ENCODE measurements at regions not wholly inside any gene's neighbourhood (a gene's known extent, or its start where the extent isn't known, plus 50 kb on each side); places are given as distances from the start of the nearest gene placed in this dataset.
"Not testable (repeated sequence)": the region's sequence is repeated elsewhere in the genome, so short reads cannot be mapped to it uniquely, and the experiment has no call there.

DNA sequence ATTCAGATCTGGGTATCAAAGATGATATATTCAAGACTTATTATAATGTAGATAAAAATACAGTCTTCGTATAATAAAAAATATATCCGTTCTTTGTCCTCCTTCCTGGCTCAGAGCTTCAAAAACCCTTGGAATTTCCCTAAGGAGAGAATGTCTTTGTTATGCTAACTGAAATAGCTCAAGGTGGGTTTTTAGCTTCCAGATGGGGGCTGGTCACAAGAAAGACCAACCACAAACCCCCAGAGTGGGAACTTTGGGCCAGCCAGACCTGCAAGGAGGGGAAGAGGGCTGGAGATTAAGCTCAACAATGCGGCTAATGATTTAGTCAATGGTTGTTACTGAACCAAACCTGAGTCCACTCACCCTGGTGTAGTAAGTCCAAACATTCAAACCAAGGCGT lies 196.4 kb downstream of the SDHAF3 start (continued):
- TF ChIP-seq, protein P1, sequence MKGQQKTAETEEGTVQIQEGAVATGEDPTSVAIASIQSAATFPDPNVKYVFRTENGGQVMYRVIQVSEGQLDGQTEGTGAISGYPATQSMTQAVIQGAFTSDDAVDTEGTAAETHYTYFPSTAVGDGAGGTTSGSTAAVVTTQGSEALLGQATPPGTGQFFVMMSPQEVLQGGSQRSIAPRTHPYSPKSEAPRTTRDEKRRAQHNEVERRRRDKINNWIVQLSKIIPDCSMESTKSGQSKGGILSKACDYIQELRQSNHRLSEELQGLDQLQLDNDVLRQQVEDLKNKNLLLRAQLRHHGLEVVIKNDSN (IDR thresholded peaks at IDR 0.05; ENCODE audit: borderline replicate concordance, extremely low read length, insufficient read depth, low read depth, low read length): no peak
- no peak for TF ChIP-seq EZH2 (IDR thresholded peaks at IDR 0.05; ENCODE audit: borderline replicate concordance, control insufficient read depth, low read depth, low read length)
- no peak for TF ChIP-seq PAX8 (IDR thresholded peaks at IDR 0.05)
- TF ChIP-seq POLR2A (IDR thresholded peaks at IDR 0.05; ENCODE audit: low read depth, low read length): no peak
- TF ChIP-seq CEBPB (IDR thresholded peaks at IDR 0.05; ENCODE audit: borderline replicate concordance in 1 of 2, low read depth in 2 of 2, low read length in 2 of 2): no peak

DNA sequence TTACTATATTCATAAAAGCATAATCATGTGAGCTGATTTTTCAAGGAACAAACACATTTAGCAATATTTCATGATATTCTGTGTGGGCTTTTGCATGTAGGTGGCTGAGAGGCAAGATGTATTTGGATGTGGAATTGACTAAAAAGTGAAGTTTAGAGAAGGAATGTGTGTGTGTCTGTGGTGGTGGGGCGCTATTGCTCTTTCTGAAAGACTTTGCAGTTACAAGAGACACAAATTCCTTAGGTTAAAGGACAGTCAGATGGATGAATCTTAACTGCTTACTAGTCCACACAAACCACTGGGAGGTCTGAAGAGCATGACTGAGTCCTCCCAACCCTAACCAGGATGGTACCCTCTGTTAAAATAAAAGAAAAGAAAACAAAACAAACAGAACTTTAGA lies 200.1 kb downstream of the SDHAF3 start:
- Histone ChIP-seq H3K79me2 (ENCODE audit: control insufficient read depth, insufficient read depth, low read length) (no peaks in the 10 kb centered on the region), H3K36me3 (ENCODE audit: control insufficient read depth in 2 of 2, insufficient read depth in 2 of 2, low read length in 1 of 2) (no peaks in the 10 kb centered on the region), H3K27ac (ENCODE audit: control insufficient read depth, insufficient read depth) (no peak overlapping the region), H4K20me1 (ENCODE audit: control insufficient read depth, insufficient read depth) (no peaks in the 10 kb centered on the region), H3K4me3 (no peak overlapping the region), H3K4me1 (ENCODE audit: control insufficient read depth, insufficient read depth, low read length) (no peaks in the 10 kb centered on the region), H3K27me3 (replicated peaks in 1 of 2; ENCODE audit: control insufficient read depth in 2 of 2, insufficient read depth in 2 of 2, low read length in 1 of 2) (no peaks in the 10 kb centered on the region), H3K4me2 (ENCODE audit: control insufficient read depth, insufficient read depth) (no peak overlapping the region), H2AFZ (ENCODE audit: control insufficient read depth, low read depth, low read length) (no peak overlapping the region), H3K9me3 (replicated peaks; ENCODE audit: control insufficient read depth, insufficient read depth, low read length) (no peaks in the 10 kb centered on the region), H3K9ac (ENCODE audit: control insufficient read depth, insufficient read depth, low read length) (no peak overlapping the region)
- ChIA-PET SMC1A (ENCODE audit: uncharacterized antibody, unreplicated experiment) (no interaction called here), RAD21 (ENCODE audit: unreplicated experiment) (no interaction called here), POLR2A (no interaction called here), CTCF (no interaction called here)
- ATAC-seq: no peak
- BruUV-seq (replicated peaks): no TSS peak
- DNase-seq (ENCODE audit: low read depth, low spot score): no peak
- WGBS (ENCODE audit: insufficient coverage, insufficient replicate concordance, low lambda C conversion rate, missing lambda C conversion rate): 0% methylated on average over 1 of the region's 1 CpG
- no peak for FAIRE-seq
- no peak for TF ChIP-seq ZBED1 (IDR thresholded peaks at IDR 0.05; ENCODE audit: borderline replicate concordance)
- intact Hi-C loops (cut with micrococcal nuclease; ENCODE audit: unreplicated experiment): no loop called here
- in situ Hi-C loops (cut with MboI): no loop called here

DNA sequence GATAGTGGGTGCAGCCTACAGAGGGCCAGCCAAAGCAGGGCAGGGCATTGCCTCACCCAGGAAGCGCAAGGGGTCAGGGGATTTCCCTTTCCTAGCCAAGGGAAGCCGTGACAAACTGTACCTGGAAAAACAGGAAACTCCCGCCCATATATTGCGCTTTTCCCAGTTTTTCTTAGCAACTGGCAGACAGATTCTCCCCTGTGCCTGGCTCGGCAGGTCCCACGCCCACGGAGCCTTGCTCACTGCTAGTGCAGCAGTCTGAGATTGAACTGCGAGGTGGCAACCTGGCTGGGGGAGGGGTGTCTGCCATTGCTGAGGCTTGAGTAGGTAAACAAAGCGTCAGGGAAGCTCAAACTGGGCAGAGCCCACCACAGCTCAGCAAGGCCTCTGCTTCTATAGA lies 212.4 kb downstream of the SDHAF3 start:
- intact Hi-C loops (cut with micrococcal nuclease; ENCODE audit: unreplicated experiment); H3K27me3 ChIP-seq (replicated peaks in 1 of 2; ENCODE audit: control insufficient read depth in 2 of 2, insufficient read depth in 2 of 2, low read length in 1 of 2); POLR2A ChIA-PET; CTCF ChIA-PET; in situ Hi-C loops (cut with MboI); H2AFZ ChIP-seq (ENCODE audit: control insufficient read depth, low read depth, low read length); H3K4me2 ChIP-seq (ENCODE audit: control insufficient read depth, insufficient read depth); H3K9me3 ChIP-seq (replicated peaks; ENCODE audit: control insufficient read depth, insufficient read depth, low read length); H3K79me2 ChIP-seq (ENCODE audit: control insufficient read depth, insufficient read depth, low read length); H4K20me1 ChIP-seq (ENCODE audit: control insufficient read depth, insufficient read depth); H3K36me3 ChIP-seq (ENCODE audit: control insufficient read depth in 2 of 2, insufficient read depth in 2 of 2, low read length in 1 of 2); BruUV-seq (replicated peaks); H3K4me3 ChIP-seq; RAD21 ChIA-PET (ENCODE audit: unreplicated experiment); H3K27ac ChIP-seq (ENCODE audit: control insufficient read depth, insufficient read depth); ATAC-seq; DNase-seq (ENCODE audit: low read depth, low spot score); H3K9ac ChIP-seq (ENCODE audit: control insufficient read depth, insufficient read depth, low read length); H3K4me1 ChIP-seq (ENCODE audit: control insufficient read depth, insufficient read depth, low read length); FAIRE-seq; SMC1A ChIA-PET (ENCODE audit: uncharacterized antibody, unreplicated experiment): not testable (repeated sequence)
- WGBS (ENCODE audit: insufficient coverage, insufficient replicate concordance, low lambda C conversion rate, missing lambda C conversion rate): 29% methylated on average over 9 of the region's 9 CpGs

Data from GM12878 (cell line).